ENCODE measurements at regions not wholly inside any gene's neighbourhood (a gene's known extent, or its start where the extent isn't known, plus 50 kb on each side); places are given as distances from the start of the nearest gene placed in this dataset.

DNA sequence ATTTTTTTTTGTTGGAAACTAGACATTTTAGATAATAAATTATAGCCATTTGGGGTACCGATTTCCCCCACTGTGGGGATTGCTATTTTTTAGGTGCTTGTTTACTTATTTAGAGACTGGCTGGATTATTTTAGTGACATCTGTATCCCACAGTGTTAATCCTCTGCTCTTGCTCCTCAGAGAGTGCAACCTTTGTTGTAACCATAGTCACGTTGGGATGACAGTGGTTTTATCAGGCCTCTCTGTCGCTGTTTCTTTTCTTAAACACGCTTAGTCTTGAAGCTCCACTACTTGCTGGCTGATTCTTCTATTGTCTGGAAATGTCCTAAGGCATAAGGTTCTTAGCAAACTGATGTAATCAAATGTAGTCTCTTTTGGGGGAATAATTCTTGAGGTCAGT lies 451.6 kb upstream of the SEMA6D start:
- DNase-seq (ENCODE audit: low spot score): no peak
- no peaks in the 10 kb centered on the region for H3K27me3 Mint-ChIP-seq (ENCODE audit: low read depth)
- H3K4me3 Mint-ChIP-seq: no peak overlapping the region
- peaks cover 16% of the 10 kb centered on the region for H3K9me3 Mint-ChIP-seq
- CTCF ChIA-PET: no interaction called here
- no peak for TF ChIP-seq ZNF396 (CRISPR knock-in tag; IDR thresholded peaks at IDR 0.05; ENCODE audit: borderline replicate concordance)
- TF ChIP-seq, protein P1, sequence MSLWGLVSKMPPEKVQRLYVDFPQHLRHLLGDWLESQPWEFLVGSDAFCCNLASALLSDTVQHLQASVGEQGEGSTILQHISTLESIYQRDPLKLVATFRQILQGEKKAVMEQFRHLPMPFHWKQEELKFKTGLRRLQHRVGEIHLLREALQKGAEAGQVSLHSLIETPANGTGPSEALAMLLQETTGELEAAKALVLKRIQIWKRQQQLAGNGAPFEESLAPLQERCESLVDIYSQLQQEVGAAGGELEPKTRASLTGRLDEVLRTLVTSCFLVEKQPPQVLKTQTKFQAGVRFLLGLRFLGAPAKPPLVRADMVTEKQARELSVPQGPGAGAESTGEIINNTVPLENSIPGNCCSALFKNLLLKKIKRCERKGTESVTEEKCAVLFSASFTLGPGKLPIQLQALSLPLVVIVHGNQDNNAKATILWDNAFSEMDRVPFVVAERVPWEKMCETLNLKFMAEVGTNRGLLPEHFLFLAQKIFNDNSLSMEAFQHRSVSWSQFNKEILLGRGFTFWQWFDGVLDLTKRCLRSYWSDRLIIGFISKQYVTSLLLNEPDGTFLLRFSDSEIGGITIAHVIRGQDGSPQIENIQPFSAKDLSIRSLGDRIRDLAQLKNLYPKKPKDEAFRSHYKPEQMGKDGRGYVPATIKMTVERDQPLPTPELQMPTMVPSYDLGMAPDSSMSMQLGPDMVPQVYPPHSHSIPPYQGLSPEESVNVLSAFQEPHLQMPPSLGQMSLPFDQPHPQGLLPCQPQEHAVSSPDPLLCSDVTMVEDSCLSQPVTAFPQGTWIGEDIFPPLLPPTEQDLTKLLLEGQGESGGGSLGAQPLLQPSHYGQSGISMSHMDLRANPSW (CRISPR knock-in tag; conservative IDR thresholded peaks at IDR 0.05; ENCODE audit: low read depth): no peak
- no peak for TF ChIP-seq ZNF263 (CRISPR knock-in tag; IDR thresholded peaks at IDR 0.05; ENCODE audit: low read depth)
- TF ChIP-seq FOXK1 (CRISPR knock-in tag; IDR thresholded peaks at IDR 0.05): no peak
- TF ChIP-seq, protein P2, sequence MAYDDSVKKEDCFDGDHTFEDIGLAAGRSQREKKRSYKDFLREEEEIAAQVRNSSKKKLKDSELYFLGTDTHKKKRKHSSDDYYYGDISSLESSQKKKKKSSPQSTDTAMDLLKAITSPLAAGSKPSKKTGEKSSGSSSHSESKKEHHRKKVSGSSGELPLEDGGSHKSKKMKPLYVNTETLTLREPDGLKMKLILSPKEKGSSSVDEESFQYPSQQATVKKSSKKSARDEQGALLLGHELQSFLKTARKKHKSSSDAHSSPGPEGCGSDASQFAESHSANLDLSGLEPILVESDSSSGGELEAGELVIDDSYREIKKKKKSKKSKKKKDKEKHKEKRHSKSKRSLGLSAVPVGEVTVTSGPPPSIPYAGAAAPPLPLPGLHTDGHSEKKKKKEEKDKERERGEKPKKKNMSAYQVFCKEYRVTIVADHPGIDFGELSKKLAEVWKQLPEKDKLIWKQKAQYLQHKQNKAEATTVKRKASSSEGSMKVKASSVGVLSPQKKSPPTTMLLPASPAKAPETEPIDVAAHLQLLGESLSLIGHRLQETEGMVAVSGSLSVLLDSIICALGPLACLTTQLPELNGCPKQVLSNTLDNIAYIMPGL (CRISPR knock-in tag; IDR thresholded peaks at IDR 0.05): no peak
- TF ChIP-seq, protein P3, sequence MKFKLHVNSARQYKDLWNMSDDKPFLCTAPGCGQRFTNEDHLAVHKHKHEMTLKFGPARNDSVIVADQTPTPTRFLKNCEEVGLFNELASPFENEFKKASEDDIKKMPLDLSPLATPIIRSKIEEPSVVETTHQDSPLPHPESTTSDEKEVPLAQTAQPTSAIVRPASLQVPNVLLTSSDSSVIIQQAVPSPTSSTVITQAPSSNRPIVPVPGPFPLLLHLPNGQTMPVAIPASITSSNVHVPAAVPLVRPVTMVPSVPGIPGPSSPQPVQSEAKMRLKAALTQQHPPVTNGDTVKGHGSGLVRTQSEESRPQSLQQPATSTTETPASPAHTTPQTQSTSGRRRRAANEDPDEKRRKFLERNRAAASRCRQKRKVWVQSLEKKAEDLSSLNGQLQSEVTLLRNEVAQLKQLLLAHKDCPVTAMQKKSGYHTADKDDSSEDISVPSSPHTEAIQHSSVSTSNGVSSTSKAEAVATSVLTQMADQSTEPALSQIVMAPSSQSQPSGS (CRISPR knock-in tag; IDR thresholded peaks at IDR 0.05; ENCODE audit: borderline replicate concordance, low read depth): no peak
- no peak for TF ChIP-seq SMAD3 (CRISPR knock-in tag; IDR thresholded peaks at IDR 0.05; ENCODE audit: borderline replicate concordance)
- no peak for TF ChIP-seq JUN (CRISPR knock-in tag; IDR thresholded peaks at IDR 0.05)
- no peak for TF ChIP-seq ZNF671 (CRISPR knock-in tag; IDR thresholded peaks at IDR 0.05)
- TF ChIP-seq, protein P4, sequence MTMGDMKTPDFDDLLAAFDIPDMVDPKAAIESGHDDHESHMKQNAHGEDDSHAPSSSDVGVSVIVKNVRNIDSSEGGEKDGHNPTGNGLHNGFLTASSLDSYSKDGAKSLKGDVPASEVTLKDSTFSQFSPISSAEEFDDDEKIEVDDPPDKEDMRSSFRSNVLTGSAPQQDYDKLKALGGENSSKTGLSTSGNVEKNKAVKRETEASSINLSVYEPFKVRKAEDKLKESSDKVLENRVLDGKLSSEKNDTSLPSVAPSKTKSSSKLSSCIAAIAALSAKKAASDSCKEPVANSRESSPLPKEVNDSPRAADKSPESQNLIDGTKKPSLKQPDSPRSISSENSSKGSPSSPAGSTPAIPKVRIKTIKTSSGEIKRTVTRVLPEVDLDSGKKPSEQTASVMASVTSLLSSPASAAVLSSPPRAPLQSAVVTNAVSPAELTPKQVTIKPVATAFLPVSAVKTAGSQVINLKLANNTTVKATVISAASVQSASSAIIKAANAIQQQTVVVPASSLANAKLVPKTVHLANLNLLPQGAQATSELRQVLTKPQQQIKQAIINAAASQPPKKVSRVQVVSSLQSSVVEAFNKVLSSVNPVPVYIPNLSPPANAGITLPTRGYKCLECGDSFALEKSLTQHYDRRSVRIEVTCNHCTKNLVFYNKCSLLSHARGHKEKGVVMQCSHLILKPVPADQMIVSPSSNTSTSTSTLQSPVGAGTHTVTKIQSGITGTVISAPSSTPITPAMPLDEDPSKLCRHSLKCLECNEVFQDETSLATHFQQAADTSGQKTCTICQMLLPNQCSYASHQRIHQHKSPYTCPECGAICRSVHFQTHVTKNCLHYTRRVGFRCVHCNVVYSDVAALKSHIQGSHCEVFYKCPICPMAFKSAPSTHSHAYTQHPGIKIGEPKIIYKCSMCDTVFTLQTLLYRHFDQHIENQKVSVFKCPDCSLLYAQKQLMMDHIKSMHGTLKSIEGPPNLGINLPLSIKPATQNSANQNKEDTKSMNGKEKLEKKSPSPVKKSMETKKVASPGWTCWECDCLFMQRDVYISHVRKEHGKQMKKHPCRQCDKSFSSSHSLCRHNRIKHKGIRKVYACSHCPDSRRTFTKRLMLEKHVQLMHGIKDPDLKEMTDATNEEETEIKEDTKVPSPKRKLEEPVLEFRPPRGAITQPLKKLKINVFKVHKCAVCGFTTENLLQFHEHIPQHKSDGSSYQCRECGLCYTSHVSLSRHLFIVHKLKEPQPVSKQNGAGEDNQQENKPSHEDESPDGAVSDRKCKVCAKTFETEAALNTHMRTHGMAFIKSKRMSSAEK (CRISPR knock-in tag; IDR thresholded peaks at IDR 0.05; ENCODE audit: borderline replicate concordance): no peak
- H3K4me1 Mint-ChIP-seq: no peaks in the 10 kb centered on the region
- H3K36me3 Mint-ChIP-seq: peaks cover 6% of the 10 kb centered on the region; the same call in 1 of the 2 replicates
- H3K27ac Mint-ChIP-seq: no peak overlapping the region
- POLR2A ChIA-PET: no interaction called here
- no peak for ATAC-seq

DNA sequence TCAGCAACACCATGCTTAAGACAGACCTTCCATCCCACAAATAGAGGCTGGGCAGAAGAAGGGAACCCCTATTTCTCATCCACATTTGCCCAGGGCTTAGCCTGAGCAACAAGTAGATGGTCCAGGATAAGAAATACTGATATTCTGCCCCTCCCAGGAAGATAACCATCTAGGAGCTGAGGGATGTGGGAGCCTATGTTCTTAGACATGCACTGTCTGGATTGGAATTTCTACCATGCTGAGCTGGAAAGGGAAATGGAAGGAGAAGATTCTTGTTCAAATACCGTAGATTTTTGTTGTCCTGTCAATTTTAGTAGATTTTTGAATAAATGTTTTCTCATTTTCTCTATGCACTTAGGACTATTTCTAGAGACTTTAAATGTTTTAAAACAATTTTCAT lies 450.7 kb upstream of the SEMA6D start:
- no peak for ATAC-seq
- ChIA-PET CTCF (interaction anchor here (0.8 kb wide), 1 partner anchor 107 kb away, joined by 3 read pairs; no protein-coding TSS in a partner anchor), POLR2A (no interaction called here)
- DNase-seq (ENCODE audit: low spot score): no peak
- TF ChIP-seq JUN (CRISPR knock-in tag; IDR thresholded peaks at IDR 0.05) (no peak), PRRX2 (CRISPR knock-in tag; IDR thresholded peaks at IDR 0.05) (no peak)
- no peaks in the 10 kb centered on the region for H3K27me3 Mint-ChIP-seq (ENCODE audit: low read depth)
- no peak overlapping the region for H3K4me3 Mint-ChIP-seq
- H3K4me1 Mint-ChIP-seq: no peaks in the 10 kb centered on the region
- no peak overlapping the region for H3K27ac Mint-ChIP-seq
- H3K9me3 Mint-ChIP-seq: peaks cover 16% of the 10 kb centered on the region
- H3K36me3 Mint-ChIP-seq: peaks cover 6% of the 10 kb centered on the region; the same call in 1 of the 2 replicates

DNA sequence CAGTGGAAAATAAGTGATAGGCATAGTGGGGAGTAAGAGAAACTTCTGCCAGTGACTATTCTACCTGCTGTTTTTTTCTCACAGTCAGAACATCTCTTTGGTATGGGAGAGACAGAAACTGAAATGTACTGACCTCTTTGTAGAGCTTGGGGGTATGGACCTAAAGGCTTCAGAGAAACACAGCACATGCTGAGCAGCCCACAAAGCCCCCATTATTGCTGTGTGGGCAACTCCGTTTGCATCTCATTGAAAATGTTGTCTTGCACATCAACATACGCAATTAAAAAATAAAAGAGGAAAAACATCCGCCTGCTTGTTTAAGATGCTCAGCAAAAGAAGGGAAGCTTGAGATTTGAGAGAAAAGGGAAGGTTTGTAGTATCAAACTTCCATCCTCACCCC lies 443.4 kb upstream of the SEMA6D start:
- Mint-ChIP-seq H3K27me3 (ENCODE audit: low read depth) (no peaks in the 10 kb centered on the region), H3K27ac (peak overlapping the region; percentile 69; the same call in 1 of the 2 replicates), H3K4me3 (no peak overlapping the region), H3K4me1 (peaks cover 24% of the 10 kb centered on the region), H3K36me3 (peaks cover 18% of the 10 kb centered on the region), H3K9me3 (peaks cover 23% of the 10 kb centered on the region)
- ATAC-seq (peak; percentile 72), DNase-seq (ENCODE audit: low spot score) (no peak)
- CTCF ChIA-PET: interaction anchor here (0.6 to 2.3 kb wide), 5 partner anchors 15 to 811 kb away, joined by 3 to 7 read pairs (median 3); no protein-coding TSS in a partner anchor
- POLR2A ChIA-PET: no interaction called here
- no peak for TF ChIP-seq SMAD3 (CRISPR knock-in tag; IDR thresholded peaks at IDR 0.05; ENCODE audit: borderline replicate concordance)
- TF ChIP-seq, protein P3 (CRISPR knock-in tag; IDR thresholded peaks at IDR 0.05; ENCODE audit: borderline replicate concordance, low read depth): no peak
- TF ChIP-seq, protein P5, sequence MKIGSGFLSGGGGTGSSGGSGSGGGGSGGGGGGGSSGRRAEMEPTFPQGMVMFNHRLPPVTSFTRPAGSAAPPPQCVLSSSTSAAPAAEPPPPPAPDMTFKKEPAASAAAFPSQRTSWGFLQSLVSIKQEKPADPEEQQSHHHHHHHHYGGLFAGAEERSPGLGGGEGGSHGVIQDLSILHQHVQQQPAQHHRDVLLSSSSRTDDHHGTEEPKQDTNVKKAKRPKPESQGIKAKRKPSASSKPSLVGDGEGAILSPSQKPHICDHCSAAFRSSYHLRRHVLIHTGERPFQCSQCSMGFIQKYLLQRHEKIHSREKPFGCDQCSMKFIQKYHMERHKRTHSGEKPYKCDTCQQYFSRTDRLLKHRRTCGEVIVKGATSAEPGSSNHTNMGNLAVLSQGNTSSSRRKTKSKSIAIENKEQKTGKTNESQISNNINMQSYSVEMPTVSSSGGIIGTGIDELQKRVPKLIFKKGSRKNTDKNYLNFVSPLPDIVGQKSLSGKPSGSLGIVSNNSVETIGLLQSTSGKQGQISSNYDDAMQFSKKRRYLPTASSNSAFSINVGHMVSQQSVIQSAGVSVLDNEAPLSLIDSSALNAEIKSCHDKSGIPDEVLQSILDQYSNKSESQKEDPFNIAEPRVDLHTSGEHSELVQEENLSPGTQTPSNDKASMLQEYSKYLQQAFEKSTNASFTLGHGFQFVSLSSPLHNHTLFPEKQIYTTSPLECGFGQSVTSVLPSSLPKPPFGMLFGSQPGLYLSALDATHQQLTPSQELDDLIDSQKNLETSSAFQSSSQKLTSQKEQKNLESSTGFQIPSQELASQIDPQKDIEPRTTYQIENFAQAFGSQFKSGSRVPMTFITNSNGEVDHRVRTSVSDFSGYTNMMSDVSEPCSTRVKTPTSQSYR (CRISPR knock-in tag; IDR thresholded peaks at IDR 0.05): no peak

Data from WTC11 (cell line).